ENCODE measurements at regions not wholly inside any gene's neighbourhood (a gene's known extent, or its start where the extent isn't known, plus 50 kb on each side); places are given as distances from the start of the nearest gene placed in this dataset.

- FAIRE-seq, result no peak
- no peak overlapping the region for H3K14ac ChIP-seq (ENCODE audit: insufficient read length)
- no peaks in the 10 kb centered on the region for H3K36me3 ChIP-seq (ENCODE audit: control insufficient read depth in 2 of 4, insufficient read depth in 4 of 4, low read length in 3 of 4)
- H3K23ac ChIP-seq (ENCODE audit: insufficient read length), result no peak overlapping the region
- H2AK5ac ChIP-seq (ENCODE audit: low read depth, low read length), result no peak overlapping the region
- no peaks in the 10 kb centered on the region; a peak in 1 of 4 replicates for H3K9me3 ChIP-seq (ENCODE audit: insufficient read depth in 2 of 2, low read depth in 1 of 2, low read length in 1 of 2)
- H3K18ac ChIP-seq (ENCODE audit: extremely low read depth, low read length), result no peak overlapping the region
- no peak overlapping the region for H2BK15ac ChIP-seq (ENCODE audit: low read length)
- H3K23me2 ChIP-seq (ENCODE audit: low read depth, low read length), result no peaks in the 10 kb centered on the region
- no peak overlapping the region for H4K91ac ChIP-seq (replicated peaks; ENCODE audit: insufficient read length, low read length)
- H2BK12ac ChIP-seq (ENCODE audit: low read depth, low read length), result no peak overlapping the region
- ChIA-PET CTCF (ENCODE audit: partially characterized antibody) (interaction anchor here (0.9 kb wide), 1 partner anchor 8 kb away, joined by 3 read pairs; no protein-coding TSS in a partner anchor), POLR2A (ENCODE audit: partially characterized antibody) (no interaction called here)
- 93% methylated on average over 6 of the region's 6 CpGs; no CpG with 5 or more reads in 1 of the 2 experiments for WGBS, 2 experiments (ENCODE audit: extremely low coverage in 1 of 2, insufficient coverage in 1 of 2, insufficient read length in 1 of 2, insufficient replicate concordance in 2 of 2, low coverage in 1 of 2, low lambda C conversion rate in 2 of 2, missing lambda C conversion rate in 1 of 2)
- TF ChIP-seq HDAC2 (IDR thresholded peaks at IDR 0.05; ENCODE audit: borderline replicate concordance in 1 of 2, low read depth in 2 of 2, low read length in 2 of 2), result no peak
- no peak for TF ChIP-seq SRF (IDR thresholded peaks at IDR 0.05; ENCODE audit: low read depth, low read length)
- no peak for TF ChIP-seq EP300 (IDR thresholded peaks at IDR 0.05; ENCODE audit: borderline replicate concordance in 1 of 2, low read depth in 2 of 2, low read length in 2 of 2)
- TF ChIP-seq, protein P1, sequence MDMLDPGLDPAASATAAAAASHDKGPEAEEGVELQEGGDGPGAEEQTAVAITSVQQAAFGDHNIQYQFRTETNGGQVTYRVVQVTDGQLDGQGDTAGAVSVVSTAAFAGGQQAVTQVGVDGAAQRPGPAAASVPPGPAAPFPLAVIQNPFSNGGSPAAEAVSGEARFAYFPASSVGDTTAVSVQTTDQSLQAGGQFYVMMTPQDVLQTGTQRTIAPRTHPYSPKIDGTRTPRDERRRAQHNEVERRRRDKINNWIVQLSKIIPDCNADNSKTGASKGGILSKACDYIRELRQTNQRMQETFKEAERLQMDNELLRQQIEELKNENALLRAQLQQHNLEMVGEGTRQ (IDR thresholded peaks at IDR 0.05; ENCODE audit: low read length), result no peak
- no peak for TF ChIP-seq TEAD4 (IDR thresholded peaks at IDR 0.05; ENCODE audit: low read depth, low read length)
- no peak for TF ChIP-seq JUN (IDR thresholded peaks at IDR 0.05; ENCODE audit: low read depth, low read length)
- H3K4me1 ChIP-seq (replicated peaks in 1 of 4; ENCODE audit: control insufficient read depth in 3 of 4, insufficient read depth in 4 of 4, low read length in 3 of 4), result no peaks in the 10 kb centered on the region
- DNase-seq (ENCODE audit: low read depth in 1 of 2, low spot score in 2 of 2), result no peak
- no peak overlapping the region for H4K5ac ChIP-seq (ENCODE audit: insufficient read length, low read depth, low read length)
- H2BK120ac ChIP-seq (replicated peaks; ENCODE audit: low read depth, low read length), result no peak overlapping the region
- H3K56ac ChIP-seq (replicated peaks; ENCODE audit: insufficient read length, low read depth, low read length), result no peak overlapping the region
- no peak overlapping the region for H3K4ac ChIP-seq (replicated peaks; ENCODE audit: insufficient read length, low read depth, low read length)
- no peak overlapping the region for H3K9ac ChIP-seq (replicated peaks in 1 of 4; ENCODE audit: extremely low read depth in 1 of 4, low read depth in 3 of 4, low read length in 3 of 4)
- H3K79me1 ChIP-seq (ENCODE audit: low read depth, low read length), result no peaks in the 10 kb centered on the region
- no peaks in the 10 kb centered on the region for H3K27me3 ChIP-seq (replicated peaks in 1 of 4; ENCODE audit: control insufficient read depth in 3 of 4, extremely low read depth in 1 of 4, insufficient read depth in 3 of 4, low read length in 3 of 4)
- H3K4me2 ChIP-seq (ENCODE audit: insufficient read depth in 1 of 2, low read depth in 2 of 2, low read length in 2 of 2), result no peak overlapping the region
- peak overlapping the region; percentile 40; the same call in 1 of the 2 replicates for H4K8ac ChIP-seq (ENCODE audit: extremely low read depth, insufficient read depth, low read length)
- H2AFZ ChIP-seq (ENCODE audit: low read length), result no peak overlapping the region
- H2BK5ac ChIP-seq (ENCODE audit: low read depth, low read length), result no peak overlapping the region
- no peaks in the 10 kb centered on the region for H3K79me2 ChIP-seq (ENCODE audit: control insufficient read depth in 1 of 2, insufficient read depth in 2 of 2, low read length in 2 of 2)
- H4K20me1 ChIP-seq (replicated peaks in 1 of 2; ENCODE audit: control insufficient read depth in 1 of 2, insufficient read depth in 2 of 2, low read length in 2 of 2), result no peaks in the 10 kb centered on the region
- no peak overlapping the region for H3K4me3 ChIP-seq (ENCODE audit: extremely low read depth in 1 of 4, insufficient read depth in 2 of 4, low read depth in 3 of 4, low read length in 4 of 4)
- no peak overlapping the region for H2BK20ac ChIP-seq (ENCODE audit: low read length)
- no peak overlapping the region for H3K27ac ChIP-seq (ENCODE audit: low read depth, low read length)
Observed at GRCh38 chr18:50469380-50469781, 90.5 kb upstream of the MAPK4 start.
